Activated naive CD8-positive, alpha-beta T cell treated with anti-CD3 and anti-CD28 coated beads, Interleukin-2, amount 50 U/mL, for 16 hours (primary cell): ENCODE measurements at regions not wholly inside any gene's neighbourhood (a gene's known extent, or its start where the extent isn't known, plus 50 kb on each side); places are given as distances from the start of the nearest gene placed in this dataset.
"Not testable (repeated sequence)": the region's sequence is repeated elsewhere in the genome, so short reads cannot be mapped to it uniquely, and the experiment has no call there.

ENCODE experiments used
- DNase-seq: peaks from one replicate; pipeline ENCODE4 v3.0.0-alpha.2; 2020; ENCODE audit warnings: low read depth, low spot score

DNA sequence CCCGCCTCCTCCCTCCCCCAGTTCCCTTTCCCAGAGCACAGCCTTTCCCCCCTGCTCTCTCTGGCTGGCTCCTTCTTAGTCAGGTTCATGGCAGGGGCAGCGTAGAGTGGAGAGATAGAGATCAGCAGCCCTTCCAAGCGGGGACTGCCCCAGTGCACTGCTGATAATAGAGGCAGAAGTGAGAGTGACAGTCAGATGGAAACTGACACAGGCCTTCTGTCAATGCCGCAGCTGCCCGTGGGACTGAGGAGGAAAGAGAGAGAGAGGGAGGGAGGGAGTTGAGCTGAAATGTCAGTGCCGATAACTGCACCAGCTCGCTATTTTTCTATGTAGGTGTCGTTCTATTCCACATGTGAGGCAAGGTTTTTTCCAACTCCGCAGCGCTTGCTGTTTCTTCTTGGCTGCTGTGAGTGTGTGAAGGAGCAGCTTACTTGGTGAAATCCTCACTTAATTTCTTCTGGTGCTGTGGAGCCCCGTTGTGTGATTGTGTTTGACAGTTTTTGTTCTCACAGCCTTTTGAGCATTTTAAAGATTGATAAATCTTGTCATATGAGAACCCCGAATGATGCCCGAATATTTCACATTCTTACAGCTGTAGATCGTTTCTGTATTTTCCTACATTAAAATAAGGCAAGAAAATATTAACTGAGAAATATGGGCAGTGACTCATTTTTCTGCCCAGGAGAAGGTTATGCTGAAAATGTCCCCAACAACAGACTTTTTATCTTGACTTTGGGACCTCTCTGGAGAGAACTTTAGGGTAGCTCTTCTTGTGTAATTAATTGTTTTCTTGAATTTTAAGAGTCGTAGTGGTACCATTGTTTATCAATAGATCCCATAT lies 386.4 kb upstream of the MMS22L start:
- no peak for DNase-seq

DNA sequence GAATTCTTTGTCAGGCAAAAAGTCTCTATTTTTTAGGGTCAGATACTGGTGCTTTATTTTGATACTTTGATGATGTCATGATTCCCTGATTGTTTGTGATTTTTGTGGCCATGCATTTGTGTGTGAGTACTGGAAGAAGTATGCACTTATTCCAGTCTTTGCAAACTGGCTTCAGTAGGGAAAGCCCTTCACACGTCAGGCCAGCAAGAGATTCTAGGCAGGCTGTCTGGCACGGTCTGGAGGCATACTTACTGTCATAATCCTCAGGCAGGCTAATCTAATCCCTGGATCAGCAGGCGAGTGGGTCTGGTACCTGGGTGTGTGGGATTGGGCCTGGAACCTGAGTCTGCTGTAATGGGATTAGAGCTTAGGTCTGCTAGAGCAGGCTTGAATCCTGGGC lies 391.8 kb upstream of the MMS22L start:
- no peak for DNase-seq

DNA sequence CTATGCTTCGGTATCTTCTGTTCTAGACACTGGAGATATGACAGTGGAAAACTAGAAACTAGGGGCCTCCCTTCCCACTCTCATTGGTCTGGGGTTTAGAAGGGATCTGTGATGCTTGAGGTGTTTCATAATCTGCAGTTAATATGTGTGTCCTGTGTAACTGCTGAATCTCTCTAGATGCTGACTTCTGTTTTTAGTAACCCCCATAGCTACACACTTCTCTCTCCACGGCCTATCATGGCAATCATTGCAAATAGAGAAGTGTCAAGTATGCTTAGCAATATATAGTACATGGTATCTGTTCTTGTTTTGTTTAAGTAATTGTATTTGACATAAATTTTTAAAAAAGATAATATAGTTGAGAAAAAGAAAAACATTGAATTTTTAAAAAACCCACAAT lies 394.6 kb upstream of the MMS22L start:
- DNase-seq: no peak

DNA sequence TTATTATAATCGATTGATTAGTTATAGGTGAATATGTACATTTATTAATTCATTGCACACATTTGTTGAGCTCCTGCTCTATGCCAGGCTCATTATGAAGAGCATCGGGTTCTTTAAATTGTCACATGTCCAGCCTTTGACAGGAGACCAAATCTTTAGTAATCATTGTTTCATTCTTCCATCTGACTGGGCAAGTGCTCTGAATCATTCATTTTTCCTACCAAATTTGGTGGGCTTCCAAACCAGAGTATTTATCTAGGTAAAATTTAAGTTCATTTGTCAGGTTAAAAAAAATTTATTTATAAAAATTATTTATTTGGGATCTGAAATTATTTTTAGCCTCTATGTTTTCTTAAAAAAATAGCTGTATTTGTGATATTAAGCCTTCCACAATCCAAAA lies 404.9 kb upstream of the MMS22L start:
- no peak for DNase-seq

DNA sequence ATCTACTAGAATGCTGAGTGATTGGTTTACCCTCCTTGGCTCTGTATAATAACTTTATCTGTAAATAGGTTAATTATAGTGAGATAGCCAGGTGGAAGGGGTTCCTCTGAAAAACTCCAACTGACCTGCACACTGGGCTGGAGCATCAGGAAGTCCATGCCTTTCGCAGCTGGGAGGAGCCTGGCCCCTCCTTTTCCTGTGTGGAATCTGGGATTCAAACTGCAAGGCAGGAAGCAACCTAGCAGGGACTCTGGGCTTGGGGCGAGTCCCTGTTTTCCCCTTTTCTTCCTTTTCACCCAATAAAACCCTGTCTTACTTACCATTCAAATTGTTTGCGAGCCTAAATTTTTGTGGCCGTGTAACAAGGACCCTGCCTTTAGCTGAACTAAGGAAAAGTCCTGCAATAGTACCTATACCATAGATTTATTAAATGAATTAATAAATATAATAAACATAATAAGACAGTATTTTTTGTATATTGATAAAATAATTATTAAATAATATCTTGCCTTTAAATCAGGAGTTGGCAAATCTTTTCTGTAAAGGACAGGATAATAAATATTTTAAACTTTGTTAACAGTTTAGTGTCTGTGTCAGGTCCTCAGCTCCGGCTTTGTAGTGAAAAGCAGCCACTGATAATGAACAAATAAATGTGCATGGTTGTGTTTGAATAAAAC lies 406.2 kb upstream of the MMS22L start:
- no peak for DNase-seq

DNA sequence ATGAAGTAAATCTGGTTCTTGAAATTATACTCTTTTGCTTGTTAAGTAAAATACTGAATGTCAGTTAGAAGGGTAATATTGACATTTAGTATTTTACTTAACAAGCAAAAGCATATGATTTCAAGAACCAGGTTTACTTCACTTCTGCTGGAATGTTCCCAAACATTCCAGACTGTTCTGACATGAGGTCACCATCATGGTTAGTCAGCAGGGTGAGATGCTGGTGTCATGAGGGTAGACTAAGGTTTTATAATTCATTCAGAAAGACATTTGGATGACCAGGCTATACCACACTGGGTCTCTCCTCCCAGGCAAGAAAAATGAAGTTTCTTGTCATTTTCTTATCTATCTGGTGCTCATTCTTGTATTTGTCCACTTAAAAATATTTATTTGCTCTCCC lies 414.4 kb upstream of the MMS22L start:
- DNase-seq: no peak

DNA sequence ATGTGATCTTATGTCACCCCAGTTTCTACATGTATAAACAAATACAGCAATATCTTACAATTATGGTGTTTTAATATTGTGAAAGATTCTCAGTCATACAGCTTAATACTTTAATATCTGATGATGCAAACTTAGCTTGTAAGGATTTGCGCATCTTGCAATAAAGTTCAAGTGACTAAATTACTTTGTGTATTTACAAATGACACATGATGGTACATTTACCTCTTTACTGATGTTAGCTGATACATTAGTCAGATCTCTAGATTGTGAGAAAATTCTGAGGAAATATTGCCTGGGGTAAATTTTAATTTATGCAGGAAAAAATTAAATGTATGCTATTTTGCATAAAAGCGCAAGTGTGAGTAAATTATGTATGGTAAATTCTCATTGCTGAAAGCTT lies 418.8 kb upstream of the MMS22L start:
- no peak for DNase-seq

DNA sequence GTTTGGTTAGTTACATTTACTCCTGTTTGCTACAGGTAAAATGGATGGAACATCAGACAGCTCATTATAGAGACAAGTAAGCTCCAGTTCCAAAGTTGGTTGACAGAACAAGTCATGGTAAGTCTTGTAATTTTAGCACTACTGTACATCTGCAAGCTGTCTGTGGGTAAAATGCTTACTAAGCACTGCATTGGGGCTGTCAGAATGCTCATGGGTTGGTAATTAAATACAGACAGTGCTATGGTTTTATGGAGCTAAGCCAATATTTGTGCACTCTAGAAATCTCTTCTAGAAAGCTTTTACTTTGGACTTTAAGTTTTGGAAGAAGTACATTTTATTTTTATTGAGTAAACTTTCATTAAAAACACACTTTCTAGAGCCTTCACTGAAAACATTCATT lies 419.2 kb upstream of the MMS22L start:
- no peak for DNase-seq

DNA sequence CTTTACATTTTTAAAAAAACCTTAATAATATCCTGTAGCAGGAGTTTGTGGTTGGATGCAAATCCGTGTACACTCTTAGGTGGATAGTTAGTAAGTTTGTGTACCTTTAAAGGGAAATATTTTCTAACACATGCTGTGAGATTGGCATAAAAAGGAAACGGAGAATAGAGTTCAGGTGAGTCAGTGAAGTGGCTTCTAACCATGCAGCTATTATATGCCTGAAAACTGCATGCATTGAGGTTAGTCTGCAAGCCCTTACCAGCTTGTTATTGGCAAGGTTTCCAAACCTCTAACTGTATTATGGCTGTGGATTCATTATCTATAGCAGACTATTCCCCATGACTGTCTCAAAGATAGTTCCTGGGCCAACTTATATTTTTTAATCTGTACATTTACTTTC lies 420.6 kb upstream of the MMS22L start:
- DNase-seq: no peak

DNA sequence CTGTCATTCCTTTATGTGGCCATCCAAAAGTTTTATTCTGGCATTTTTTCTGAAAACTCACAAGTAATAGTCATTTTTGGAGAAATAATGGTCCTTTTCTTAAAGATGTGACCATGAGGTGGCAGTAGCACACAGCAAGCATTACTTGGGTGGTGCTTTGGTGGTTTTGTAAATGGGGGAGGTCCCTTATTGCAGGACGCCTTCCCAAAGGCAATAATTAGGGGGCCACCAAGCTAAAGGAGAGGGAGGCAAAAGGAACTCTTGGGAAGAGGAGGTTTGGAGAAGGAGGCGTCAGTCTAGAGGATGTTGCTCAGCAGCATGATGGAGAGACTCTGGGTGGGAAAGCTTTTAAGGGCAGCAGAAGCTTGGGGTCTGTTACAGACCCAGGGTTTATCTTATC lies 422.6 kb upstream of the MMS22L start:
- DNase-seq: no peak

DNA sequence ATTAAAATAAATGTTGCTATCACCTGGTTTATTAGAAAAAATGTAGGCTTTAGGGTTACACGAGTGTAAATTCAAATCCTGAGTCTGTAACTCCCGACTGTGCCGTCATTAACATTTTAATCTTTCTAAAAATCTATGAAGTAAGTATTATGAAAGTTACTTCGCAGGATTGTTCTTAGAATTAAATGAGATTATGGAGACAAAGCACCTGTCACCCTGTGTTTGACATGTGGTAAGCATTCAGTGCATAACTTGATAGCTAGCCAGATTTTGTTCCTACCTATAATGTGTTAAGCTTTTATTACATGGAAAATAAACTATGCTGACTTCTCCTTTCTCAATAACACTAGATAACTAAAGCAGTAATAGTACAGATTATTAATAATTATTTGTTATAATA lies 429.7 kb upstream of the MMS22L start:
- no peak for DNase-seq

DNA sequence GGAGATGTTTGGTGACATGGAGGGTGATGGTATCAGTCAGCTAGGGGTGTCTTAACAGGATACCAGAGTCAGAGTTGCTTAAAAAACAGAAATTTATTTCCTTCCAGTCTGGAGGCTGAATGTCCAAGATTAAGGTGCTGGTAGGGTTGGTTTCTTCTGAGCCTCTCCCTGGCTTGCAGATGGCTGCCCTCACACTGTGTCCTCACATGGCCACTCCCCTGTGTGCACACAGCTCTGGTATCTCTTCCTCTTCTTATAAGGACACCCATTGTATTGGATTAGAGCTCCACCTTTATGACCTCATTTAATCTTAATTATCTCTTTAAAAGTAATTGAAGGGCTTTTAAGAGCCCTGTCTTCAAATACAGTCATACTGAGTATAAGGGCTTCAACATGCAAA lies 431.8 kb upstream of the MMS22L start:
- DNase-seq: no peak

DNA sequence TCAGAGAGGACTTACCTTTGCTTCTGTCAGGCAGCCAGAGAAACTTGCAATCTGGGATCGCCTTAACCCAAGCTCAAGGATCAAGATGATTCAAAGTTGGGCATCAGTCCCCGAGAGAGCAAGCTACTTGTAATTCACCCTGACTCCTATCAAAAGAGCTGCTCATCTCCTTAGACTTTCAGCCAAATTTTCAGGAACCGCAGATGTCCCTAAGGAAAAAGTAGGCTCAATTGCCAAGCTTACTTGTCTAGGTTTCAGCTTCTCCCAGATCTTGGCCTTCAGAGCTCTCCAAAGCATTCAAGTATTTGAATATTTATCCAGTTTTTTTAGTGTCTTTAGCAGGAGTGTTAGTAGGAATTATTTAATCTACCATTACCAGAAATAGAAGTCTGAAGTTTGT lies 434.1 kb upstream of the MMS22L start:
- no peak for DNase-seq

DNA sequence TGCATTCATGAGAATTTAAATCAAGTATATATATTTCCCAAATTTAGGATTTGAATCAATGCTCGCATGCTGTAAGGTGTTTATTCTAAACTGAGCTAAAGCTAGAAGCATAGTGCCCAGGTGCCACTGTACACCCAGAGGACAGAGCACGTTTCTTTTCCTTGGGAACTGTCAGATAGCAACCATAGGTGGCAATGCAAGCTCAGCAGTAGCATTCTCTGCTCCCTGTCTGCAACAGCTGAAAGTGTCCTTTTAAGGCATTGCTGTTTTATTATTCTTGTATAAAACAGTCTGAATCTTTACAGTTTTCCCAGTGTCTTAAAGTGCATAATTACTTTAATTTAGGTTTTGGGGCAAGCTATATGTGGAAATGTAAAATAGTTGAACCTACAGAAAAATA lies 443.4 kb upstream of the MMS22L start:
- DNase-seq: no peak

DNA sequence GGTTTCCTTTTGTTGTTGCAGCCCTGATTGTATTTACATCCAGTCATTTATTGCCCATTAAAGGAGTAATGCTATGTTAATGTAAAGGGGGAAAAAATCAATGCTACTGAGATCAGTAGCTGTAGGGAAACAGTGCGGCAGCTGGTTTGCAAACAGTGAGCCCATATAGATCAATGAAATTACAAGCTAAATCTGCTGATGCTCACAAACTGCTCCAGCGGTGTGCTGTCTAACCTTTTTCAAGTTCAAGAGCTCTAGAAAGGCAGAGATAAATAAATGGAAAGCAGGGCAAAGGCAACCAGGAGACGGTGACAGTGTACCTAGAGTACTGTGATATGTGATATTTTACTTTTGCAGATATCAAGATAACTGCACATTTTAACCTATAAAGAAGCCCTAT lies 449.0 kb upstream of the MMS22L start:
- no peak for DNase-seq

DNA sequence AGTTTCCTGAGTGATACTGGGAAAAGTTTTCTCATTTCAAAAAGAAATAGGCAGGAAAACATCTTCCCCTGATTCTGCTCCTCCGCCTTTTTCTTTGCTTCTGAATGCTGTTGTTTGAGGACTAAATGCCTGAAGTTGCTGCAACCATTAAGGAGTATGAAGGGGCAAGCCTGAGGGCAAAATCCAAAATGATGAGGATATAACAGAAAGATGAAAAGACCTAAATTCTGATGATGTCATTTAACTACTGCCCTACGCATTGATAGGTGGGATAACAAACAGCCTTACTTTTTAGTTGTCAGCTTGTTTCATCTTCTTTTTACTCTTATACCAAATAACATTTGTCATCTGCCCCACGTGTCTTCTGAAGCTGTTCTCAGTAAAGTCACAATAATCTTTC lies 474.6 kb upstream of the MMS22L start:
- DNase-seq: no peak

DNA sequence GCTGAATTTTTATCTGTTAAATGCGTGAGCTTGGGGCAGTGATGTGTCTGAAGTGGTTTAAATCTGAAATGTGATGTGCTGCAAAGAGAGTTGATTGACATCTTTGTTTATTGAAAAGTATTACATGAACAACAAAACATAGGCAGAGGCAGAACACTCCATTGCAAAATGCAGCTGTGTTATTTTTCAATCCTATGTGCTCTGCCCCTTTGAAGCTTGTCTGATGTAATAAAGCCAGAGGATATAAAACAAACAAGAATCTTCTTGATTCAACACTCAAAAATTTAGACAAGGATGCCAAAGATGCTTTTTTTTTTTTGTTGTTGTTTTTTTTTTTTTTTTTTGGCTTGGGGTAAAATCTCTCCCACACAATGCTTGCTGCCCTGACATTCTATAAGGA lies 482.4 kb upstream of the MMS22L start:
- DNase-seq: no peak

DNA sequence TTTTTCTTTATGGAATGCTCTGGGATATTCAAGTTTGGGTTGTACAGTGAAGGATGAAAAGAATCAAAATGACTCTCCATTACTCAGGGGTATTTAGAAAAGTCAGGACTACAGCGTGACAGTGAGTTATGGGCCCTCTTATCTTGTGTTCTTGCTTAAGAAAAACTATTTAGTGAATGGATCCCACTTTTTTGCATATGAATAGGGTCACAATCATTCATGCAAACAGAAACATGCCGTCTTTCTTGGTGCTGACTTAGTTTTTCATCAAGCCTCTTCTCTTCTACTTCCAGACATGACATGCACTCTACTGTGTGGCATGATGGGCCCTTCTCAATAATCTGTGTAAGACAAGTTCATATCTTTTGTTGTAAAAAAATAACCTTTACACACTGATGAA lies 488.4 kb upstream of the MMS22L start:
- DNase-seq: no peak

DNA sequence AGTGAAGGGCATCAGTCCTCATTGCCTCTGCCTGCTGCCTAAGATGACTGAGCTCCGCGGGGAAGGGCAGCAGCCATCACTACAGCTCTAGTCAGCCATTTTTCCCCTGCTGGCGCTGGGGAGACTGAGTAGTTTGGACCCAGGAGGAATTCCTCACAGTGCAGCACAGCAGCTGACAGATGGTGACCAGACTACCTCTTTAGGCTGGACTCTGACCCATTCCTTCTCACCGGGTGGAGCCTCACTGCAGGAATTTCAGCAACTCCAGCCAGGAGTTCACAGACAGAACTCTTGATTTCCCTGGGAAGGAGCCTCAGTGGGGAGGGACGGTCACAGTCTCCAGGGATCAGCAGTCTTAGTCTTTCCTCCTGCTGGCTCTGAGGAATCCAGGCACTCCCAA lies 492.0 kb upstream of the MMS22L start:
- DNase-seq: no peak

DNA sequence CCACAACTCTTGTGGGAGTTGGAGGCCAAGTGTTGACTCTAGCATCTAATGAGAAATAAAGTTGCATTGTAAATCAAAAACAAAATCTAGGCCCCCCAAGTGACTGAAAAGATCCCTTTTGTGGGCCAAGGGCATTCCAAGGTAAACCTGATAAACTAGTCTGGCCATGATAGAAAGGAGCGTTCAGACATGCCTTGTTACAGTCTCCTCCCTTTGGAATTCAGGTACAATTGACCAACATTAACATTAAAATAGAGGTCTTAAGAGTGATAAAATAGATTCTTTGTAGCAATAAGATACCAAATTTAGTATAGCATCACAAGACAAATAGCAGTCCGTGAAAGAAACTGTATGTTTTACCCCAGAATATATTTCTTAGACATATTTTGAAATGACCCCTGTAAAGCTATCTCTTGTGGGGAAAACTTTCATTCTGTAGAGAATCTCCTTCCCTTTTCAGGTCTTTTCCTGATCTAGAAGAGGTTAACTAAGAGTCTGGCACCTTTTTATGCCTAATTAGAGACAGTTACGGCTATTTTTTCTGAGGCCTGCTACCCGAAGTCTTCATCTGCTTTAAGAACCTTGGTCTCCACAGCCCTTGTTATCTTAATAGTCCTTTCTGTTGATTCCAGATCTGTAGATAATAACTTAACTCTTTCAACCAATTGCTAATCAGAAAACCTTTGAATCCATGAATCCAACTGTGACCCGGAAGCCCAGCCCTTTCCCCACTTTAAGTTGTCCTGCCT lies 495.4 kb upstream of the MMS22L start:
- no peak for DNase-seq

DNA sequence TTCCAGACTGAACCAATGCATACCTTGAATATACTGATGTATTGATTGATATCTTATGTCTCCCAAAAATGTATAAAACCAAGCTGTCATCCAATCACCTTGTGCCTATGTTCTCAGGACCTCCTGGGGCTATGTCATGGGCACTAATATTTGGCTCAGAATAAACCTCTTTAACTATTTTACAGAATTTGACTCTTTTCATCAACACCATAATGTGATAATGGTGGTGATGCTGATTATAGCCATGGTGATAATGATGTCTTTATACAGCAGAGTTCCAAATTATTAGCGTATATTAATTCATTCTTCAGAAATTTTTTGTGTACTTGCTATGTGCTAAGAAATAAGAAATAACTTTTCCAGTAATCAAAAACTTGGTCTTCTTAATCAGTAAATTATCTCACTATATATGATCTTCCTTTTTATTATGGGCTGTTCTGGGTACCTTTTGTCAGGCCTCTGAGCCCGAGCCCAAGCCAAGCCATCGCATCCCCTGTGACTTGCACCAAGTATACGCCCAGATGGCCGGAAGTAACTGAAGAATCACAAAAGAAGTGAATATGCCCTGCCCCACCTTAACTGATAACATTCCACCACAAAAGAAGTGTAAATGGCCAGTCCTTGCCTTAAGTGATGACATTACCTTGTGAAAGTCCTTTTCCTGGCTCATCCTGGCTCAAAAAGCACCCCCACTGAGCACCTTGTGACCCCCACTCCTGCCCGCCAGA lies 496.2 kb upstream of the MMS22L start:
- DNase-seq: not testable (repeated sequence)
